ENCODE measurements at regions not wholly inside any gene's neighbourhood (a gene's known extent, or its start where the extent isn't known, plus 50 kb on each side); places are given as distances from the start of the nearest gene placed in this dataset.

- TF ChIP-seq CTCF (IDR thresholded peaks at IDR 0.05; ENCODE audit: control insufficient read depth, extremely low read depth, insufficient read depth), result peak; percentile 31
- no peak overlapping the region for H3K4me3 ChIP-seq (ENCODE audit: low read depth, low read length)
- DNase-seq (ENCODE audit: low read depth), result no peak
These were observed 796.3 kb downstream of the LRRIQ3 start for GRCh38 chr1:73401666-73402065.

- DNase-seq (ENCODE audit: low read depth), result no peak
- H3K4me3 ChIP-seq (ENCODE audit: low read depth, low read length), result no peak overlapping the region
- no peak for TF ChIP-seq CTCF (IDR thresholded peaks at IDR 0.05; ENCODE audit: control insufficient read depth, extremely low read depth, insufficient read depth)
These were observed 815.0 kb downstream of the LRRIQ3 start for GRCh38 chr1:73382966-73383365.

- no peak overlapping the region for H3K4me3 ChIP-seq (ENCODE audit: low read depth, low read length)
- TF ChIP-seq CTCF (IDR thresholded peaks at IDR 0.05; ENCODE audit: control insufficient read depth, extremely low read depth, insufficient read depth), result no peak
- DNase-seq (ENCODE audit: low read depth), result no peak
These were observed 831.1 kb downstream of the LRRIQ3 start for GRCh38 chr1:73366734-73367413.

GRCh38 chr1:73359001-73359400 is 839.0 kb downstream of the LRRIQ3 start:
- TF ChIP-seq CTCF (IDR thresholded peaks at IDR 0.05; ENCODE audit: control insufficient read depth, extremely low read depth, insufficient read depth), result no peak
- no peak overlapping the region for H3K4me3 ChIP-seq (ENCODE audit: low read depth, low read length)
- no peak for DNase-seq (ENCODE audit: low read depth)

DNA sequence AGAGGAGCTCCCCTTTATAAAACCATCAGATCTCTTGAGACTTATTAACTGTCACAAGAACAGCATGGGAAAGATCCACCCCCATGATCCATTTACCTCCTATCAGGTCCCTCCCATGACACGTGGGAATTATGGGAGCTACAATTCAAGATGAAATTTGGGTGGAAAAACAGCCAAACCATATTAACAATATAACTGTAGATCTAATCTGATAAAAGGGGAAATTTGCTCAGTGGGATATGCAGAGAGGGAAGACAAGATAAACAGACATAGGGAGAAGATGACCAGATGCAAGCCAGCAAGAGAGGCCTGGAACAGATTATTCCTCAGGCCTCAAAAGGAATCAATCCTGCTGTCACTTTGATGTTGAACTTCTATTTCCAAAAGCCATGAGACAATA is 841.5 kb downstream of the LRRIQ3 start:
- DNase-seq (ENCODE audit: low read depth), result no peak
- H3K4me3 ChIP-seq (ENCODE audit: low read depth, low read length), result no peak overlapping the region
- no peak for TF ChIP-seq CTCF (IDR thresholded peaks at IDR 0.05; ENCODE audit: control insufficient read depth, extremely low read depth, insufficient read depth)

- no peak for TF ChIP-seq CTCF (IDR thresholded peaks at IDR 0.05; ENCODE audit: control insufficient read depth, extremely low read depth, insufficient read depth)
- DNase-seq (ENCODE audit: low read depth), result no peak
- no peak overlapping the region for H3K4me3 ChIP-seq (ENCODE audit: low read depth, low read length)
These were observed 854.0 kb downstream of the LRRIQ3 start for GRCh38 chr1:73343947-73344346.

All from LNCaP clone FGC (cell line).